HK-2 (cell line): ENCODE measurements at regions not wholly inside any gene's neighbourhood (a gene's known extent, or its start where the extent isn't known, plus 50 kb on each side); places are given as distances from the start of the nearest gene placed in this dataset.

ENCODE experiments used
- DNase-seq: peaks from one replicate; pipeline ENCODE4 v3.0.0-alpha.2; 2018; ENCODE audit not compliant: unreplicated experiment

- DNase-seq: no peak
Observed at GRCh38 chr12:118694128-118694775, 287.1 kb upstream of the SRRM4 start.

- DNase-seq: no peak
Observed at GRCh38 chr12:118704527-118705241, 276.7 kb upstream of the SRRM4 start.

DNA sequence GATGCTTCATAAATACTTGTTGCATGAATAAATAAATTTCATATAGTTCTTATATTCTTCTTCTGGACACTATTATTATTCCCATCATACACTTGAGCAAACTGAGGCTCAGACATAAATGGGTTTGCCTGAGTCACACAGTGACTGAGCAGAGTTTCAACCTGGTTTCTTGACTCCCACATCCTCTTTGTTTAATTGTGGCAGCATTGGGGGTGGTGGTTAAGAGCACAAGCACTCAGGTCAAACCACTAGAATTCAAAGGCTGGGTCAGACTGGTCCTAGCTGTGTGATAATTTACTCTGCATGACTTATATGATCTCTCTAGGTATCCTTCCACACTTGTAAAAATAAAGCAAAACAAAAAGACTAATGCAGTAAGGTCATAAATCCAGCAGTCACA, 274.9 kb upstream of the SRRM4 start:
- no peak for DNase-seq

- no peak for DNase-seq
Observed at GRCh38 chr12:118709946-118710345, 271.4 kb upstream of the SRRM4 start.

- no peak for DNase-seq
Observed at GRCh38 chr12:118711185-118711584, 270.2 kb upstream of the SRRM4 start.

GRCh38 chr12:118714051-118714460, 267.3 kb upstream of the SRRM4 start:
- DNase-seq: peak; percentile 13

- no peak for DNase-seq
Observed at GRCh38 chr12:118714500-118714899, 266.8 kb upstream of the SRRM4 start.

- DNase-seq: no peak
Observed at GRCh38 chr12:118715647-118716046, 265.7 kb upstream of the SRRM4 start.

DNA sequence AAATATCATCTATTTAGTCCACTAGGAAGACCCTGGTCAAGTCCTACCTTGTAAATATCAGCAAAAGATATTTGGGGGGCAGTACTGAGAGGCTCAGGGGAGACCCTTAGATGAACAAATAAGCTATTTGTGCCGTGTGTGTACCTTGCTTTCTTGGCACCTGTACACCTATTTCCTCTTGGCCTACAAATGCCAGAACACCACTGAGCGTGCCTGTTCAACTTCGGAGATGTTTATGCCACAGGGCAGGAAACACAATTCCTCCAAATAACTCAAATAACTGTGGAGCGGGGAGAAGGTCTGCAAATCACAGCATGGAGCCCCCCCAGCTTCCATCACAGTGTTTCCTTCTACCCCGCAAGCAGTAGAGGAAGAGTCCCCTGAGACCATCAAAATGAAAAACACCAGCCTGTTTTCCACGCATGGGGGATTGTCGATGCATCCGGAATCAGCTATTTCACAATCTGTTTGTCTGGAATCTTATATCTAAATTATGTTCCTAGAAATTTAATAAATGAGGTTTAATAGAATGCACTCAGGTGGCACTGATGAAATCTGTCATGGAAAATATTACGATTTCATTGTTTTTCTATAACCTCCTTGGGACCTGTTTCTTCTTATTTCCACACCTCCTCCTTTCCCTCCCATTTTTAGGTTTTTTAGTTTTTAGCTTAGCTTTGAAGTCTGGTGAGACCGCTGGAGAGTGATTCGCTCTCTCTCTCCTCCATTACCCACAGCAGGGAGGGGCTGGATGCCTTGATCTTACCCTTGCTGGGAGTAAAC, 254.0 kb upstream of the SRRM4 start:
- DNase-seq: no peak

DNA sequence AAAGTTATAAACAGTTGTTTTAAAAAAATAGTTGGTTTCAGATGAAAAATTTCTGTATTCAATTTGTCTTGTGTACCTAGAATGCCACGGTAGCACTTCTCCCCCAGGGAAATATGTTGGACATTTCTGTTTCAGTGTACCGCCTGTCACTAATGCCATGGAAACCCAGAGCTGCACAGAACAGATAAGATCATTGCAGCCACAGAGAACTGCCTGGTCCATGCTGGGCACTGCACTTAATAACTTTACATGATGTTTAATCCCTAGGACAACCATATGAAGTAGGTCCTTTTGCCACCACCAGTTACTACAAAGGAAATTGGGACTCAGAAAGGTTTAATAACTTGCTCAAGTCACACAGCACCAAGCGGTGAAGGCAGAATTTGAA, 253.4 kb upstream of the SRRM4 start:
- DNase-seq: no peak

- no peak for DNase-seq
Observed at GRCh38 chr12:118734266-118734665, 247.1 kb upstream of the SRRM4 start.

- DNase-seq: no peak
Observed at GRCh38 chr12:118737985-118738540, 243.3 kb upstream of the SRRM4 start.

- DNase-seq: no peak
Observed at GRCh38 chr12:118741194-118741593, 240.1 kb upstream of the SRRM4 start.

DNA sequence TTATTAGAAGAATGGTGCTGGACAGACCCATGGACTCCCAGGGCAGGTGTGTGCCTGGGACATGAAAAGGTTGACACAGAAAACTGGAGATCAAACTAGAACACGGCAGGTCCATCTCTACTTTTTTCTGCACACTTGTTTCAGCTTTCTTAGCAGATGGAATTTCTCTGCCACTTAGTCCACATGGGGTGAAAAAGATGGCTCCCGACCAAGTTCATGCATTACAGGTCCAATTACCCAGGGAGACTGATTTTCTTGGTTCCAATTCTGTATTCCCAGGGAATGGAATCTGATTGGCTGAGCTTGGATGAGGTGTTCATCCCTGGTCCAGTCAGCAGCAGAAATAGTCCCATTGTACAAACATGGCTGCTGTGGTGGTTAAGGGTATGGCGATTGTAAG, 238.9 kb upstream of the SRRM4 start:
- no peak for DNase-seq

GRCh38 chr12:118743896-118744700, 237.2 kb upstream of the SRRM4 start:
- DNase-seq: no peak

DNA sequence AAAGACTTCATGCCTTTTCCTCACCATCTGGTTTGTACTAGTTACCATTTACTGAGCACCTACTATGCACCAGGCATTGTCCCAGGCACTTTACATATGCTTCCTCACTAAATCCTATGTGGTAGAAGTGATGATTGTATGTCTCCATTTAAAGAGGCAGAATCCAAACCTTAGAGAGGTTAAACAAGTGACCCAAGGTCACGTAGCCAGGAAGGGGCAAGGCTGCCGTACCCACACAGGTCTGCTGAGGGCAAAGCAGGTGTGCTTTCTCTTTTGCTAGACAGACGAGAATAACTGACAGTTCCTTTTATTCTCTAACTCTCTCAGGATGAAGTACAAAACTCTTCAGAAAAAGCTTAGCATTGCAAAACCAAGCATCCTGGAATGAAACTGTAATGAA, 235.2 kb upstream of the SRRM4 start:
- no peak for DNase-seq

- DNase-seq: no peak
Observed at GRCh38 chr12:118746960-118747359, 234.4 kb upstream of the SRRM4 start.

- DNase-seq: no peak
Observed at GRCh38 chr12:118747771-118748170, 233.6 kb upstream of the SRRM4 start.

GRCh38 chr12:118748478-118749380, 232.6 kb upstream of the SRRM4 start:
- DNase-seq: no peak

- DNase-seq: no peak
Observed at GRCh38 chr12:118749646-118750045, 231.7 kb upstream of the SRRM4 start.

DNA sequence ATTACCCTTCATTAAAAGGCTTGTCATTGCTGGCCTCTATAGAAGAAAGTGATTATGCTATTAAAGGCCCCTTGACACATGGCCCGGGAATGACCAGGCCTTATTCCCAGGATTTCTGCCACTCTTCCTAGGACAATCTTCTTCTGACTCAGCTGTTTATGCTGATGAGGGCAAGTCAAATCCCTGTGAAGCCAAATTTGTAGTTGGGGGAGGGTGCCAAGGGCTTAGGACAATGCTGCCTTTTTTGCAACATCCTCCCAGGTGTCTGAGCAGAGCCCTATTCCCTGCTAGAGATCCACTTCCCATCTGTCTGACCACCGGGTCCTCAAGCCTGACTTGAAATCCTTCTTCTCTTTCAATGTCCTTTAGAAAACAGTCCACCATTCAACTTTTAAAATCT, 230.7 kb upstream of the SRRM4 start:
- DNase-seq: no peak
